ENCODE measurements at regions not wholly inside any gene's neighbourhood (a gene's known extent, or its start where the extent isn't known, plus 50 kb on each side); places are given as distances from the start of the nearest gene placed in this dataset.

GRCh38 chr7:46349490-46349889 is 428.4 kb upstream of the IGFBP3 start:
- TF ChIP-seq, protein P1, sequence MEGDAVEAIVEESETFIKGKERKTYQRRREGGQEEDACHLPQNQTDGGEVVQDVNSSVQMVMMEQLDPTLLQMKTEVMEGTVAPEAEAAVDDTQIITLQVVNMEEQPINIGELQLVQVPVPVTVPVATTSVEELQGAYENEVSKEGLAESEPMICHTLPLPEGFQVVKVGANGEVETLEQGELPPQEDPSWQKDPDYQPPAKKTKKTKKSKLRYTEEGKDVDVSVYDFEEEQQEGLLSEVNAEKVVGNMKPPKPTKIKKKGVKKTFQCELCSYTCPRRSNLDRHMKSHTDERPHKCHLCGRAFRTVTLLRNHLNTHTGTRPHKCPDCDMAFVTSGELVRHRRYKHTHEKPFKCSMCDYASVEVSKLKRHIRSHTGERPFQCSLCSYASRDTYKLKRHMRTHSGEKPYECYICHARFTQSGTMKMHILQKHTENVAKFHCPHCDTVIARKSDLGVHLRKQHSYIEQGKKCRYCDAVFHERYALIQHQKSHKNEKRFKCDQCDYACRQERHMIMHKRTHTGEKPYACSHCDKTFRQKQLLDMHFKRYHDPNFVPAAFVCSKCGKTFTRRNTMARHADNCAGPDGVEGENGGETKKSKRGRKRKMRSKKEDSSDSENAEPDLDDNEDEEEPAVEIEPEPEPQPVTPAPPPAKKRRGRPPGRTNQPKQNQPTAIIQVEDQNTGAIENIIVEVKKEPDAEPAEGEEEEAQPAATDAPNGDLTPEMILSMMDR (conservative IDR thresholded peaks at IDR 0.05; ENCODE audit: low read length) = no peak
- no peak for TF ChIP-seq EZH2phosphoT487 (IDR thresholded peaks at IDR 0.05; ENCODE audit: borderline replicate concordance, low read depth, low read length)
